ENCODE measurements at regions not wholly inside any gene's neighbourhood (a gene's known extent, or its start where the extent isn't known, plus 50 kb on each side); places are given as distances from the start of the nearest gene placed in this dataset.

GRCh38 chr12:96134200-96134599 lies 60.0 kb upstream of the ELK3 start:
- DNase-seq (ENCODE audit: low spot score), result no peak

- no peak for DNase-seq (ENCODE audit: low spot score)
Observed at GRCh38 chr12:96136161-96136560, 58.0 kb upstream of the ELK3 start.

- no peak for DNase-seq (ENCODE audit: low spot score)
Observed at GRCh38 chr12:96136725-96137378, 57.3 kb upstream of the ELK3 start.

GRCh38 chr12:96140174-96140573 lies 54.0 kb upstream of the ELK3 start:
- no peak for DNase-seq (ENCODE audit: low spot score)

GRCh38 chr12:96141216-96141912 lies 52.8 kb upstream of the ELK3 start:
- no peak for DNase-seq (ENCODE audit: low spot score)

- no peak for DNase-seq (ENCODE audit: low spot score)
Observed at GRCh38 chr12:96143392-96143791, 50.8 kb upstream of the ELK3 start.

GRCh38 chr12:96143827-96144565 lies 50.2 kb upstream of the ELK3 start:
- DNase-seq (ENCODE audit: low spot score), result no peak

Measured in iPS-NIHi11 (cell line).